ENCODE measurements at regions not wholly inside any gene's neighbourhood (a gene's known extent, or its start where the extent isn't known, plus 50 kb on each side); places are given as distances from the start of the nearest gene placed in this dataset.

DNA sequence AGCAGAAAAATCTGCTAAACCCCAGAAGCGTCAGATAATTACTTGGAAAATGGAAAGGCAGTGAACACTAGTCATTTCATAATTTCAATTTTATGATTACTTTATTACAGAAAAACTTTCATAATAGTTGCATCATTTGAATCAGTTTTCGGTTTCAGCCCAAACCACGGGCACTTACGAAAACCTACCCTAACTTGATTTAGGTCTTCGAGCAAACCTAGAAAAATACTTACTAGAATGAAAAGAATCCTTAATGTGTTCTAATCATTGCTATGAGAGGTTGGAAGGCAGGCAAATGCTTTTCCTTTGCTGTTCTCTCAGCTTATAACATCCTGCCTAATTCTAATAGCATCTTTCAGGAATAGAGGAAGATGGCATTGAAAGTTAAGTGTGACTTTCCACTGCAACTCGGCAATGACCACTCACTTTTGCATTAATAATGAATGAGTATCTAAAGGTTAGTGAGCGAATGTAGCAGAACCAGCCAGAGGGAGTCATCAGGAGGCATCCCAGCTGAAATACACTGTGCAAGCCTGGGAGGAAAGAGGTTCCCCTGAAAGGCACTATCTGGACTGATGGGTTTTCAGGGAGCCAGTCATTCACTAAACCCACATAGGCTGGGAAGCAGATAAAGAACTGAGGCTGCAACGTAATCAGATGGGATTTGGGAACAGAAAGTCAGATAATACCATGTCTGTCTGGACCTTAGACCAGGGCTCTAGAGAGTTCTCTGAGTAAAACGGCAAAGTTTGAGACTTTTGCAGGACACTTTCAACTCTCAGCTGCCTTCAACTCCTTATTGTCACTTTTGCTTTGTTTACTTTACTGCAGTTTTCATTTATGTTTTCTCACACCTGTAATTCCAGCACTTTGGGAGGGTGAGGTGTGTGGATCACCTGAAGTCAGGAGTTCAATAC lies 520.8 kb downstream of the RNF144A start (continued):
- TF ChIP-seq RB1 (IDR thresholded peaks at IDR 0.05; ENCODE audit: low read depth) = no peak

- no peak overlapping the region for H3K4me3 ChIP-seq
- CTCF ChIA-PET (ENCODE audit: low intra/inter-chr PET ratio) = no interaction called here
- no peak for FAIRE-seq
- H3K27ac ChIP-seq (ENCODE audit: extremely low read depth, low read depth, low read length) = no peak overlapping the region
- H3K27me3 ChIP-seq (ENCODE audit: control insufficient read depth in 2 of 2, insufficient read depth in 2 of 2, low read length in 2 of 2) = no peaks in the 10 kb centered on the region
- WGBS (ENCODE audit: insufficient coverage, low coverage, missing lambda C conversion rate) = 0% methylated on average over 1 of the region's 1 CpG
- no peak for ATAC-seq
- no peak overlapping the region for H3K4me2 ChIP-seq (ENCODE audit: insufficient read depth, low read length)
- H3K36me3 ChIP-seq (ENCODE audit: control insufficient read depth, insufficient read depth, low read length) = no peaks in the 10 kb centered on the region
- no peak overlapping the region for H3K9ac ChIP-seq (ENCODE audit: insufficient read depth in 1 of 2, low read depth in 2 of 2, low read length in 2 of 2)
- no peaks in the 10 kb centered on the region for H3K9me1 ChIP-seq (ENCODE audit: control insufficient read depth, insufficient read depth, low read length)
- intact Hi-C loops (cut with micrococcal nuclease) (no loop called here), in situ Hi-C loops (cut with MboI) (no loop called here)
- no peaks in the 10 kb centered on the region for H4K20me1 ChIP-seq (replicated peaks; ENCODE audit: control insufficient read depth, insufficient read depth, low read length)
- TF ChIP-seq ZNF316 (IDR thresholded peaks at IDR 0.05) (no peak), MLX (CRISPR knock-in tag; conservative IDR thresholded peaks at IDR 0.05) (no peak), BCL6 (CRISPR knock-in tag; IDR thresholded peaks at IDR 0.05) (no peak), KLF6 (CRISPR knock-in tag; IDR thresholded peaks at IDR 0.05; ENCODE audit: borderline replicate concordance) (no peak), E4F1 (CRISPR knock-in tag; IDR thresholded peaks at IDR 0.05; ENCODE audit: borderline replicate concordance) (no peak), HLTF (IDR thresholded peaks at IDR 0.05) (no peak)
- TF ChIP-seq, protein P1, sequence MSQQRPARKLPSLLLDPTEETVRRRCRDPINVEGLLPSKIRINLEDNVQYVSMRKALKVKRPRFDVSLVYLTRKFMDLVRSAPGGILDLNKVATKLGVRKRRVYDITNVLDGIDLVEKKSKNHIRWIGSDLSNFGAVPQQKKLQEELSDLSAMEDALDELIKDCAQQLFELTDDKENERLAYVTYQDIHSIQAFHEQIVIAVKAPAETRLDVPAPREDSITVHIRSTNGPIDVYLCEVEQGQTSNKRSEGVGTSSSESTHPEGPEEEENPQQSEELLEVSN (IDR thresholded peaks at IDR 0.05; ENCODE audit: borderline replicate concordance in 1 of 2, extremely low read depth in 1 of 2, insufficient read depth in 1 of 2, insufficient read length in 1 of 2, low read depth in 1 of 2, low read length in 1 of 2, poor library complexity in 1 of 2, severe bottlenecking in 1 of 2) = no peak
- POLR2A ChIA-PET = no interaction called here
- no peaks in the 10 kb centered on the region for H3K79me2 ChIP-seq (ENCODE audit: control insufficient read depth, insufficient read depth, low read length)
- no TSS peak for BruUV-seq (replicated peaks)
- no peak overlapping the region for H2AFZ ChIP-seq (ENCODE audit: low read depth, low read length)
- DNase-seq (ENCODE audit: extremely low read depth in 1 of 4, low spot score in 3 of 4) = no peak
- no peaks in the 10 kb centered on the region for H3K9me3 ChIP-seq (replicated peaks; ENCODE audit: control insufficient read depth, insufficient read depth, low read depth, low read length)
- no peaks in the 10 kb centered on the region for H3K4me1 ChIP-seq (replicated peaks in 1 of 2; ENCODE audit: control insufficient read depth in 2 of 2, insufficient read depth in 2 of 2, low read length in 2 of 2)
These were observed 521.6 kb downstream of the RNF144A start for GRCh38 chr2:7438855-7439254.

Data from K562 (cell line).